Thyroid gland (tissue), 4 donors: ENCODE measurements at regions not wholly inside any gene's neighbourhood (a gene's known extent, or its start where the extent isn't known, plus 50 kb on each side); places are given as distances from the start of the nearest gene placed in this dataset.

Experiments
- DNase-seq, 2 donors: peaks; one replicate each; pipeline ENCODE4 v3.0.0-alpha.2; 2019
- H3K27ac ChIP-seq, 3 donors: fragments of 200-600 bp; sonication (generic); 1 replicate in 2 of 3; 2 replicates in 1 of 3; pipeline ENCODE4 v1.5.1; 2016 to 2019; ENCODE audit warnings: mild to moderate bottlenecking in 1 of 3, moderate library complexity in 1 of 3
- H3K27me3 ChIP-seq: fragments of 200-600 bp; sonication (generic); one replicate; pipeline ENCODE4 v1.5.1; 2019
- H3K36me3 ChIP-seq, 2 donors: fragments of 200-600 bp; sonication (generic); one replicate each; pipeline ENCODE4 v1.5.1; 2016 to 2019
- H3K4me1 ChIP-seq, 2 donors: fragments of 200-600 bp; sonication (generic); one replicate each; pipeline ENCODE4 v1.5.1; 2017 to 2019
- H3K4me3 ChIP-seq, 3 donors: fragments of 200-600 bp; sonication (generic); replicated peaks in 1 of 3; 1 replicate in 2 of 3; 2 replicates in 1 of 3; pipeline ENCODE4 v1.5.1; 2016; ENCODE audit warnings: mild to moderate bottlenecking in 1 of 3
- H3K9me3 ChIP-seq: fragments of 200-600 bp; sonication (generic); one replicate; pipeline ENCODE4 v1.5.1; 2017
- POLR2A ChIP-seq, 2 donors: fragments of 450-650 bp; IDR thresholded peaks; one replicate each; pipeline ENCODE4 v1.6.1; 2017; ENCODE audit warnings: antibody characterized with exemption in 2 of 2, mild to moderate bottlenecking in 2 of 2, moderate library complexity in 1 of 2
- WGBS, 2 donors: methylation state at CpG; one replicate each; pipeline ENCODE4 v1.1.5; 2017; 5-methylcytosine and 5-hydroxymethylcytosine counted together
- intact Hi-C: fragments of 100-400 bp; cut with DNase I; formaldehyde crosslinking; loops from one replicate; pipeline ENCODE4 v1.15.1; 2023
- TF ChIP-seq, protein P1 (sequence below), 6 experiments: fragments of 200-600 bp in 3 of 6; fragments of 450-650 bp in 3 of 6; sonication (generic) in 3 of 6; IDR thresholded peaks; one replicate each; pipeline ENCODE4 v1.5.1; 2016 to 2019; ENCODE audit warnings: antibody characterized with exemption in 6 of 6, mild to moderate bottlenecking in 2 of 6, inconsistent platforms in 1 of 6, moderate library complexity in 1 of 6

- no peak for TF ChIP-seq POLR2A (IDR thresholded peaks at IDR 0.05)
- TF ChIP-seq, protein P1, sequence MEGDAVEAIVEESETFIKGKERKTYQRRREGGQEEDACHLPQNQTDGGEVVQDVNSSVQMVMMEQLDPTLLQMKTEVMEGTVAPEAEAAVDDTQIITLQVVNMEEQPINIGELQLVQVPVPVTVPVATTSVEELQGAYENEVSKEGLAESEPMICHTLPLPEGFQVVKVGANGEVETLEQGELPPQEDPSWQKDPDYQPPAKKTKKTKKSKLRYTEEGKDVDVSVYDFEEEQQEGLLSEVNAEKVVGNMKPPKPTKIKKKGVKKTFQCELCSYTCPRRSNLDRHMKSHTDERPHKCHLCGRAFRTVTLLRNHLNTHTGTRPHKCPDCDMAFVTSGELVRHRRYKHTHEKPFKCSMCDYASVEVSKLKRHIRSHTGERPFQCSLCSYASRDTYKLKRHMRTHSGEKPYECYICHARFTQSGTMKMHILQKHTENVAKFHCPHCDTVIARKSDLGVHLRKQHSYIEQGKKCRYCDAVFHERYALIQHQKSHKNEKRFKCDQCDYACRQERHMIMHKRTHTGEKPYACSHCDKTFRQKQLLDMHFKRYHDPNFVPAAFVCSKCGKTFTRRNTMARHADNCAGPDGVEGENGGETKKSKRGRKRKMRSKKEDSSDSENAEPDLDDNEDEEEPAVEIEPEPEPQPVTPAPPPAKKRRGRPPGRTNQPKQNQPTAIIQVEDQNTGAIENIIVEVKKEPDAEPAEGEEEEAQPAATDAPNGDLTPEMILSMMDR (IDR thresholded peaks at IDR 0.05), result no peak
- no peaks in the 10 kb centered on the region for H3K36me3 ChIP-seq
- no peak overlapping the region for H3K4me3 ChIP-seq
- no peak overlapping the region for H3K27ac ChIP-seq
- H3K9me3 ChIP-seq, result no peaks in the 10 kb centered on the region
- H3K27me3 ChIP-seq, result no peaks in the 10 kb centered on the region
- DNase-seq, result no peak
- H3K4me1 ChIP-seq, result no peaks in the 10 kb centered on the region
- intact Hi-C loops, result no loop called here
- WGBS, 2 donors, result 89 to 95% methylated on average over 2 of the region's 2 CpGs
Observed at GRCh38 chr2:188919824-188920223, 54.3 kb upstream of the COL3A1 start.

DNA sequence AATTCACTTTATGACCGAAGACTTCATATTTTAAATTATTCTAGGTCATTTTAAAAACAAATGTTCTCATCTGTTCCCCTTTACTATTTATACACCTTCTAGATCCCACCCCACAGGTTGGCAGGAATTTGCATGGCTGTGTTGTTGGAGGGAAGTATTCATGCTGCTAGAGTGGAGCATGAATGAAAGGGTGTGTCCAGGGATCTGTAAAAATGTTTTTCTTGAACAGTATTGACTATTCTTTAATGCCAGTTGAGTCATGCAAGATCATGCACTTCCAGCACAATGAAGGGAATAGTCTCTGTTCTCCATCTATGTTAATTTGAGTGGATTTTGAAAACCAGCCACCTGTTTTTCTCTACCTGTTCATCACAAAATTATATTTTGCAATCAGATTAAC, 52.0 kb upstream of the COL3A1 start:
- TF ChIP-seq, protein P1 (IDR thresholded peaks at IDR 0.05), result no peak
- no peak for TF ChIP-seq POLR2A (IDR thresholded peaks at IDR 0.05)
- Histone ChIP-seq H3K36me3 (no peaks in the 10 kb centered on the region), H3K27ac (no peak overlapping the region), H3K4me3 (no peak overlapping the region), H3K9me3 (no peaks in the 10 kb centered on the region), H3K27me3 (no peaks in the 10 kb centered on the region), H3K4me1 (no peaks in the 10 kb centered on the region)
- no peak for DNase-seq
- 91 to 94% methylated on average over 1 of the region's 1 CpG for WGBS, 2 donors
- intact Hi-C loops, result no loop called here
